GM23338 (cell line): ENCODE measurements at regions not wholly inside any gene's neighbourhood (a gene's known extent, or its start where the extent isn't known, plus 50 kb on each side); places are given as distances from the start of the nearest gene placed in this dataset.

Experiments
- ATAC-seq: fragments of 200-7000 bp; cut with Tn5 transposase; 3 replicates; pipeline ENCODE4 v1.9.1; 2020
- DNase-seq: peaks from one replicate; pipeline ENCODE4 v3.0.0-alpha.2; 2015; ENCODE audit warnings: low spot score
- H2AFZ ChIP-seq: fragments of 200-600 bp; sonication (generic); 2 replicates; pipeline ENCODE4 v1.8.0; 2016; ENCODE audit warnings: antibody characterized with exemption, mild to moderate bottlenecking, moderate library complexity
- H3F3A ChIP-seq: fragments of 200-600 bp; sonication (generic); replicated peaks from 2 replicates; pipeline ENCODE4 v1.8.0; 2017; ENCODE audit warnings: antibody characterized with exemption, mixed run types, low read depth
- H3K27ac ChIP-seq: fragments of 200-600 bp; sonication (generic); 2 replicates; pipeline ENCODE4 v1.6.1; 2016; ENCODE audit warnings: low read depth
- H3K27me3 ChIP-seq: fragments of 200-600 bp; sonication (generic); 2 replicates; pipeline ENCODE4 v1.8.0; 2016; ENCODE audit warnings: mild to moderate bottlenecking, mixed run types, moderate library complexity; ENCODE audit not compliant: insufficient read depth
- H3K36me3 ChIP-seq: fragments of 200-600 bp; sonication (generic); 2 replicates; pipeline ENCODE4 v1.8.0; 2016; ENCODE audit warnings: mild to moderate bottlenecking; ENCODE audit not compliant: insufficient read depth
- H3K4me1 ChIP-seq: fragments of 200-600 bp; sonication (generic); 2 replicates; pipeline ENCODE4 v1.8.0; 2016; ENCODE audit warnings: mild to moderate bottlenecking, moderate library complexity; ENCODE audit not compliant: insufficient read depth
- H3K4me2 ChIP-seq: fragments of 200-600 bp; sonication (generic); 2 replicates; pipeline ENCODE4 v1.7.1; 2017; ENCODE audit warnings: mixed run types
- H3K4me3 ChIP-seq: fragments of 200-600 bp; sonication (generic); 2 replicates; pipeline ENCODE4 v1.6.1; 2016; ENCODE audit warnings: mixed run types
- H3K79me2 ChIP-seq: fragments of 200-600 bp; sonication (generic); replicated peaks from 2 replicates; pipeline ENCODE4 v1.8.0; 2017; ENCODE audit warnings: mild to moderate bottlenecking; ENCODE audit not compliant: insufficient read depth
- H3K9me2 ChIP-seq: fragments of 200-600 bp; sonication (generic); 2 replicates; pipeline ENCODE4 v1.8.0; 2017; ENCODE audit not compliant: insufficient read depth
- H4K20me1 ChIP-seq: fragments of 200-600 bp; sonication (generic); replicated peaks from 2 replicates; pipeline ENCODE4 v1.8.0; 2017; ENCODE audit warnings: mild to moderate bottlenecking; ENCODE audit not compliant: insufficient read depth
- H3K27ac Mint-ChIP-seq: 2 replicates; pipeline ENCODE4 v1.8.0; 2020; ENCODE audit warnings: inconsistent platforms, mild to moderate bottlenecking, moderate library complexity, mixed read lengths
- H3K27me3 Mint-ChIP-seq: 3 replicates; pipeline ENCODE4 v1.8.0; 2022; ENCODE audit warnings: low read depth, mild to moderate bottlenecking, moderate library complexity, mixed read lengths, inconsistent platforms; ENCODE audit not compliant: insufficient read depth, poor library complexity
- H3K36me3 Mint-ChIP-seq: 3 replicates; pipeline ENCODE4 v1.8.0; 2021; ENCODE audit warnings: low read depth, mild to moderate bottlenecking, inconsistent platforms, moderate library complexity, mixed read lengths
- H3K4me1 Mint-ChIP-seq: 3 replicates; pipeline ENCODE4 v1.8.0; 2020; ENCODE audit warnings: mild to moderate bottlenecking, inconsistent platforms, mixed read lengths
- H3K4me3 Mint-ChIP-seq: 3 replicates; pipeline ENCODE4 v1.8.0; 2021; ENCODE audit warnings: moderate library complexity, mild to moderate bottlenecking, inconsistent platforms, mixed read lengths
- H3K9me3 Mint-ChIP-seq: 3 replicates; pipeline ENCODE4 v1.8.0; 2020; ENCODE audit warnings: moderate library complexity, mild to moderate bottlenecking, inconsistent platforms, mixed read lengths
- CREB1 ChIP-seq: fragments of 250-450 bp; sonication (Bioruptor Pico); IDR thresholded peaks from 2 replicates; pipeline ENCODE4 v1.5.0; 2020; ENCODE audit warnings: low read depth, mild to moderate bottlenecking, moderate library complexity
- CTCF ChIP-seq, 2 experiments: fragments of 200-600 bp in 1 of 2; sonication (generic) in 1 of 2; conservative IDR thresholded peaks; 2 replicates each; pipeline versions ENCODE4 v1.5.1 to v1.6.1; 2016 to 2017; ENCODE audit warnings: antibody characterized with exemption in 2 of 2, low read depth in 2 of 2, mild to moderate bottlenecking in 2 of 2, moderate library complexity in 1 of 2
- ETS1 ChIP-seq: IDR thresholded peaks from 2 replicates; pipeline ENCODE4 v1.6.1; 2016; ENCODE audit warnings: antibody characterized with exemption
- EZH2 ChIP-seq: fragments of 200-600 bp; sonication (generic); IDR thresholded peaks from one replicate; pipeline ENCODE4 v1.8.0; 2017; ENCODE audit warnings: antibody characterized with exemption, mild to moderate bottlenecking, low read depth; ENCODE audit not compliant: unreplicated experiment
- EZH2phosphoT487 ChIP-seq: fragments of 200-600 bp; sonication (generic); IDR thresholded peaks from one replicate; pipeline ENCODE4 v1.8.1; 2018; ENCODE audit warnings: antibody characterized with exemption; ENCODE audit not compliant: unreplicated experiment
- JUNB ChIP-seq: IDR thresholded peaks from one replicate; pipeline ENCODE4 v1.6.1; 2016; ENCODE audit warnings: antibody characterized with exemption; ENCODE audit not compliant: unreplicated experiment
- NANOG ChIP-seq: IDR thresholded peaks from 2 replicates; pipeline ENCODE4 v1.6.1; 2016; ENCODE audit warnings: antibody characterized with exemption, borderline replicate concordance
- POLR2AphosphoS5 ChIP-seq: IDR thresholded peaks from 2 replicates; pipeline ENCODE4 v1.6.1; 2016; ENCODE audit warnings: antibody characterized with exemption, low read depth
- REST ChIP-seq: IDR thresholded peaks from one replicate; pipeline ENCODE4 v1.6.1; 2018; ENCODE audit warnings: antibody characterized with exemption; ENCODE audit not compliant: unreplicated experiment
- STAT1 ChIP-seq: IDR thresholded peaks from one replicate; pipeline ENCODE4 v1.6.1; 2016; ENCODE audit warnings: antibody characterized with exemption; ENCODE audit not compliant: unreplicated experiment
- ZNF114 ChIP-seq: fragments of 250-450 bp; sonication (Bioruptor Pico); IDR thresholded peaks from 2 replicates; pipeline ENCODE4 v1.5.0; 2020; ENCODE audit warnings: mild to moderate bottlenecking, moderate library complexity
- ZNF331 ChIP-seq: fragments of 250-450 bp; sonication (Bioruptor Pico); IDR thresholded peaks from 2 replicates; pipeline ENCODE4 v1.5.0; 2020; ENCODE audit warnings: low read depth, mild to moderate bottlenecking, moderate library complexity
- ZNF462 ChIP-seq: fragments of 250-450 bp; sonication (Bioruptor Pico); IDR thresholded peaks from 2 replicates; pipeline ENCODE4 v1.5.0; 2020; ENCODE audit warnings: mild to moderate bottlenecking, moderate library complexity

- Histone ChIP-seq H3K36me3 (no peaks in the 10 kb centered on the region), H2AFZ (peak overlapping the region; percentile 9; the same call in 1 of the 2 replicates), H3K4me3 (no peak overlapping the region), H3K27ac (no peak overlapping the region), H3K9me2 (0 out of 2 replicates have a peak, but pooled peaks cover 3% of the 10 kb centered on the region), H3F3A (no peaks in the 10 kb centered on the region), H3K79me2 (no peaks in the 10 kb centered on the region), H3K4me1 (no peaks in the 10 kb centered on the region), H4K20me1 (no peaks in the 10 kb centered on the region), H3K27me3 (no peaks in the 10 kb centered on the region), H3K4me2 (no peak overlapping the region)
- Mint-ChIP-seq H3K36me3 (peaks cover 18% of the 10 kb centered on the region), H3K27me3 (no peaks in the 10 kb centered on the region), H3K27ac (no peak overlapping the region), H3K9me3 (peaks cover 18% of the 10 kb centered on the region), H3K4me1 (no peaks in the 10 kb centered on the region), H3K4me3 (no peak overlapping the region)
- DNase-seq (no peak), ATAC-seq (no peak)
- no peak for TF ChIP-seq JUNB
- TF ChIP-seq STAT1 = no peak
- no peak for TF ChIP-seq REST
- TF ChIP-seq ZNF114 (CRISPR knock-in tag) = no peak
- TF ChIP-seq ZNF331 (CRISPR knock-in tag) = no peak
- no peak for TF ChIP-seq ZNF462 (CRISPR knock-in tag)
- no peak for TF ChIP-seq CREB1 (CRISPR knock-in tag)
- no peak for TF ChIP-seq ETS1
- no peak for TF ChIP-seq EZH2phosphoT487
- no peak for TF ChIP-seq EZH2
- no peak for TF ChIP-seq CTCF (conservative IDR thresholded peaks at IDR 0.05; ENCODE audit: low read depth in 2 of 2)
- TF ChIP-seq POLR2AphosphoS5 = no peak
- no peak for TF ChIP-seq NANOG
Observed at GRCh38 chr9:31492229-31492628, 892.2 kb upstream of the ACO1 start.
